Body of pancreas (tissue), 4 donors: ENCODE measurements at regions not wholly inside any gene's neighbourhood (a gene's known extent, or its start where the extent isn't known, plus 50 kb on each side); places are given as distances from the start of the nearest gene placed in this dataset.

Experiments used
- POLR2A ChIP-seq, 3 donors: fragments of 450-650 bp; IDR thresholded peaks; one replicate each; pipeline ENCODE4 v1.6.1; 2016; ENCODE audit warnings: antibody characterized with exemption in 3 of 3, mild to moderate bottlenecking in 2 of 3
- TF ChIP-seq, protein P1 (sequence below), 7 experiments: fragments of 450-650 bp in 4 of 7; fragments of 200-600 bp in 3 of 7; sonication (generic) in 3 of 7; IDR thresholded peaks; one replicate each; pipeline ENCODE4 v1.5.1; 2016 to 2019; ENCODE audit warnings: antibody characterized with exemption in 7 of 7

DNA sequence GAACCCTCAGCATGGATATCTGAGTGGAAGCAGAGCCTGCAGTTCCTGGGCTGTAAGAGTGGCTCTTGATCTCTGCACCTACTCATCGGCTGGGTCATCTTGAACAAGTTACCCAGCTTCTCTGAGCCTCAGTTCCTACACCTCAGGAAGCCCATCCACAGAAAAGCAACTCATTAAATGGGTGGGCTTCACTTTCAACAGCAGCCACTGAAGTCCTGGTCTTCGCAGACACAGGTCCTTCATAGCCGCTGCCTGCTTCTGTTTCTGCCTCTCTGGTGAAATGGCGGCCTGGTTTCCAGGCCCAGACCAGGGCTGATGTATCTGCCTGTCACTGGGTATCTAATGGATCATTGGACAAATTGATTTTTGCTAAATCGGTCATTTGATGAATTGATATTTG, 571.4 kb downstream of the PTPRU start:
- TF ChIP-seq, protein P1, sequence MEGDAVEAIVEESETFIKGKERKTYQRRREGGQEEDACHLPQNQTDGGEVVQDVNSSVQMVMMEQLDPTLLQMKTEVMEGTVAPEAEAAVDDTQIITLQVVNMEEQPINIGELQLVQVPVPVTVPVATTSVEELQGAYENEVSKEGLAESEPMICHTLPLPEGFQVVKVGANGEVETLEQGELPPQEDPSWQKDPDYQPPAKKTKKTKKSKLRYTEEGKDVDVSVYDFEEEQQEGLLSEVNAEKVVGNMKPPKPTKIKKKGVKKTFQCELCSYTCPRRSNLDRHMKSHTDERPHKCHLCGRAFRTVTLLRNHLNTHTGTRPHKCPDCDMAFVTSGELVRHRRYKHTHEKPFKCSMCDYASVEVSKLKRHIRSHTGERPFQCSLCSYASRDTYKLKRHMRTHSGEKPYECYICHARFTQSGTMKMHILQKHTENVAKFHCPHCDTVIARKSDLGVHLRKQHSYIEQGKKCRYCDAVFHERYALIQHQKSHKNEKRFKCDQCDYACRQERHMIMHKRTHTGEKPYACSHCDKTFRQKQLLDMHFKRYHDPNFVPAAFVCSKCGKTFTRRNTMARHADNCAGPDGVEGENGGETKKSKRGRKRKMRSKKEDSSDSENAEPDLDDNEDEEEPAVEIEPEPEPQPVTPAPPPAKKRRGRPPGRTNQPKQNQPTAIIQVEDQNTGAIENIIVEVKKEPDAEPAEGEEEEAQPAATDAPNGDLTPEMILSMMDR (IDR thresholded peaks at IDR 0.05), result no peak
- no peak for TF ChIP-seq POLR2A (IDR thresholded peaks at IDR 0.05)
